Panc1 (cell line): ENCODE measurements at regions not wholly inside any gene's neighbourhood (a gene's known extent, or its start where the extent isn't known, plus 50 kb on each side); places are given as distances from the start of the nearest gene placed in this dataset.

Source experiments
- ATAC-seq: fragments of 200-7000 bp; cut with Tn5 transposase; 2 replicates; pipeline ENCODE4 v1.9.1; 2020; ENCODE audit warnings: mild to moderate bottlenecking, moderate library complexity
- BruUV-seq: library from RNA; stranded (reverse); fragments of 400-500 nt; replicated peaks from 2 replicates; lab custom pipeline; 2021; lab: Mats Ljungman, UMichigan
- CTCF ChIA-PET: fragments of 300-600 bp; sonication (Branson Sonifier 250); formaldehyde crosslinking; loops from one replicate; lab custom pipeline; 2022; ENCODE audit warnings: antibody characterized with exemption; lab: Charles Lee
- POLR2A ChIA-PET: fragments of 300-600 bp; sonication (Branson Sonifier 250); formaldehyde crosslinking; loops from one replicate; lab custom pipeline; 2022; ENCODE audit warnings: antibody characterized with exemption; lab: Charles Lee
- DNase-seq: peaks from one replicate; pipeline ENCODE4 v3.0.0-alpha.2; 2010; ENCODE audit warnings: low read depth, low spot score
- H3K27ac ChIP-seq: 2 replicates; pipeline ENCODE4 v1.5.1; 2011; ENCODE audit warnings: mild to moderate bottlenecking, low read length, inconsistent platforms
- H3K27me3 ChIP-seq: fragments of 200-500 bp; sonication (Bioruptor generic); 2 replicates; pipeline ENCODE4 v1.6.0; 2014; ENCODE audit warnings: low read length, inconsistent platforms; ENCODE audit not compliant: control insufficient read depth, insufficient read depth
- H3K36me3 ChIP-seq: fragments of 200-500 bp; sonication (Bioruptor generic); 2 replicates; pipeline ENCODE4 v1.5.1; 2014; ENCODE audit warnings: inconsistent platforms, mild to moderate bottlenecking, low read length, moderate library complexity; ENCODE audit not compliant: control insufficient read depth, insufficient read depth
- H3K4me1 ChIP-seq: 2 replicates; pipeline ENCODE4 v1.5.1; 2011; ENCODE audit warnings: inconsistent platforms, mild to moderate bottlenecking, low read length, moderate library complexity; ENCODE audit not compliant: control insufficient read depth, insufficient read depth
- H3K4me3 ChIP-seq, 2 experiments: 2 replicates each; pipeline ENCODE4 v1.5.1; 2011 to 2012; ENCODE audit warnings: low read depth in 2 of 2, low read length in 2 of 2, mild to moderate bottlenecking in 2 of 2, inconsistent platforms in 1 of 2, moderate library complexity in 1 of 2
- H3K9me3 ChIP-seq: fragments of 200-500 bp; sonication (Bioruptor generic); 2 replicates; pipeline ENCODE4 v1.5.1; 2014; ENCODE audit warnings: low read depth, mild to moderate bottlenecking, inconsistent platforms, low read length, moderate library complexity; ENCODE audit not compliant: control insufficient read depth, insufficient read depth
- CTCF ChIP-seq: fragments of 450-650 bp; IDR thresholded peaks from 2 replicates; pipeline ENCODE4 v1.5.1; 2017; ENCODE audit warnings: mild to moderate bottlenecking
- POLR2AphosphoS5 ChIP-seq: IDR thresholded peaks from 2 replicates; pipeline ENCODE4 v1.6.1; 2012; ENCODE audit warnings: mild to moderate bottlenecking, low read depth, low read length, moderate library complexity
- SIN3A ChIP-seq: IDR thresholded peaks from 2 replicates; pipeline ENCODE4 v1.6.1; 2012; ENCODE audit warnings: low read depth, mild to moderate bottlenecking, low read length, moderate library complexity, borderline replicate concordance; ENCODE audit not compliant: insufficient read depth
- TCF7L2 ChIP-seq: IDR thresholded peaks from 2 replicates; pipeline ENCODE4 v1.6.1; 2011; ENCODE audit warnings: mild to moderate bottlenecking, low read depth, low read length, inconsistent platforms
- in situ Hi-C: cut with HindIII; loops from 2 replicates; pipeline ENCODE4 v1.10.0; 2016; ENCODE audit warnings: low sequenced_read_pairs, low pct_unique_long_range_greater_than_20kb
- intact Hi-C: fragments of 100-400 bp; cut with micrococcal nuclease; formaldehyde crosslinking; loops from one replicate; pipeline ENCODE4 v1.10.0; 2022; ENCODE audit not compliant: unreplicated experiment
- TF ChIP-seq, protein P1 (sequence below), 2 experiments: IDR thresholded peaks; 2 replicates each; pipeline ENCODE4 v1.6.1; 2011 to 2012; ENCODE audit warnings: low read depth in 2 of 2, control low read depth in 1 of 2, low read length in 1 of 2, mild to moderate bottlenecking in 1 of 2, moderate library complexity in 1 of 2; ENCODE audit not compliant: insufficient read depth in 1 of 2

DNA sequence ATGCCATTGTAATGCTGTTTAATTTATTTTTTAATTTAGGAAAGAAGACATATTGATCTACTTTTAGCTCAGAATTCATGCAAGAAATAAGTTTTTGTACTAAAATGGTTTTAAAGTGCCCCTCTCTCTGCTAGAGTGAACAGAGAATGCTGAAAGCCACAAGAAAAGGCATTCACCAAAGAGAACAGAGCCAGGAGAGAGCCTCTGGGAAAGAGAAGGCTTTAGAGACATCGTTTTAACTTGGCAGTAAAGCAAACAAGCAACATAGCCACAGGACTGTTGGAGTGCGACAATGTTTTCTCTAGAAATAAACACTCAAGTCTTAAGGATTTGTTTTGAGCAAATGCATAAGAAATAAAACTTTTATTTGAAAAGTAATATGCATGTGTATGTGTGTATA lies 484.1 kb upstream of the CPEB2 start:
- DNase-seq (no peak), ATAC-seq (no peak)
- H3K4me1 ChIP-seq, result no peaks in the 10 kb centered on the region
- in situ Hi-C loops (no loop called here), intact Hi-C loops (no loop called here)
- no peak overlapping the region for H3K4me3 ChIP-seq
- H3K9me3 ChIP-seq, result no peaks in the 10 kb centered on the region
- no peaks in the 10 kb centered on the region for H3K36me3 ChIP-seq
- no peak overlapping the region for H3K27ac ChIP-seq
- BruUV-seq, result no TSS peak
- no peaks in the 10 kb centered on the region for H3K27me3 ChIP-seq
- TF ChIP-seq, protein P1, sequence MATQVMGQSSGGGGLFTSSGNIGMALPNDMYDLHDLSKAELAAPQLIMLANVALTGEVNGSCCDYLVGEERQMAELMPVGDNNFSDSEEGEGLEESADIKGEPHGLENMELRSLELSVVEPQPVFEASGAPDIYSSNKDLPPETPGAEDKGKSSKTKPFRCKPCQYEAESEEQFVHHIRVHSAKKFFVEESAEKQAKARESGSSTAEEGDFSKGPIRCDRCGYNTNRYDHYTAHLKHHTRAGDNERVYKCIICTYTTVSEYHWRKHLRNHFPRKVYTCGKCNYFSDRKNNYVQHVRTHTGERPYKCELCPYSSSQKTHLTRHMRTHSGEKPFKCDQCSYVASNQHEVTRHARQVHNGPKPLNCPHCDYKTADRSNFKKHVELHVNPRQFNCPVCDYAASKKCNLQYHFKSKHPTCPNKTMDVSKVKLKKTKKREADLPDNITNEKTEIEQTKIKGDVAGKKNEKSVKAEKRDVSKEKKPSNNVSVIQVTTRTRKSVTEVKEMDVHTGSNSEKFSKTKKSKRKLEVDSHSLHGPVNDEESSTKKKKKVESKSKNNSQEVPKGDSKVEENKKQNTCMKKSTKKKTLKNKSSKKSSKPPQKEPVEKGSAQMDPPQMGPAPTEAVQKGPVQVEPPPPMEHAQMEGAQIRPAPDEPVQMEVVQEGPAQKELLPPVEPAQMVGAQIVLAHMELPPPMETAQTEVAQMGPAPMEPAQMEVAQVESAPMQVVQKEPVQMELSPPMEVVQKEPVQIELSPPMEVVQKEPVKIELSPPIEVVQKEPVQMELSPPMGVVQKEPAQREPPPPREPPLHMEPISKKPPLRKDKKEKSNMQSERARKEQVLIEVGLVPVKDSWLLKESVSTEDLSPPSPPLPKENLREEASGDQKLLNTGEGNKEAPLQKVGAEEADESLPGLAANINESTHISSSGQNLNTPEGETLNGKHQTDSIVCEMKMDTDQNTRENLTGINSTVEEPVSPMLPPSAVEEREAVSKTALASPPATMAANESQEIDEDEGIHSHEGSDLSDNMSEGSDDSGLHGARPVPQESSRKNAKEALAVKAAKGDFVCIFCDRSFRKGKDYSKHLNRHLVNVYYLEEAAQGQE (IDR thresholded peaks at IDR 0.05; ENCODE audit: insufficient read depth in 1 of 2, low read depth in 2 of 2, low read length in 1 of 2), result no peak
- TF ChIP-seq POLR2AphosphoS5 (no peak), TCF7L2 (no peak), SIN3A (no peak), CTCF (no peak)
- ChIA-PET CTCF (no interaction called here), POLR2A (no interaction called here)

DNA sequence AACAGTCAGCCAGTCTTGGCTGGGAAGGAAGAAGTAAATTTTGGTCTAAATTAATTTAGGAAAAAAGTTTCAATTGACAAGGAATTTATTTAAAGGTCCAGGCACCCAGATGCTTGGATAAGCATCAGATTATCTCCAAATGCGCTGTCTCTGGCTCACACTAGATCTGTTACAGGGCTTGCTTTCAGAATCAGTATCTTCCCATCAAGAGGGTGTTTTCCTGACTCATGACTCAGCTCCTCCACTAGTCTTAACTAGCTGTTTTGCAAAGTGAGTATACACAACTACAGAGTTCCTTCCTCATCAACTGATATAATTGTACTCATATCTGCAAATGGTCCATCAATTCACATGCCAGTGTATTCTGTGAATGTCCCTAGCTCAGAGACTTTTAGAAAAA lies 482.1 kb upstream of the CPEB2 start:
- Histone ChIP-seq H3K36me3 (no peaks in the 10 kb centered on the region), H3K4me3 (no peak overlapping the region), H3K27ac (no peak overlapping the region), H3K27me3 (no peaks in the 10 kb centered on the region), H3K9me3 (no peaks in the 10 kb centered on the region), H3K4me1 (no peaks in the 10 kb centered on the region)
- ATAC-seq, result no peak
- ChIA-PET POLR2A (no interaction called here), CTCF (no interaction called here)
- in situ Hi-C loops, result no loop called here
- TF ChIP-seq POLR2AphosphoS5 (no peak), TCF7L2 (no peak), CTCF (no peak), SIN3A (no peak)
- TF ChIP-seq, protein P1 (IDR thresholded peaks at IDR 0.05; ENCODE audit: insufficient read depth in 1 of 2, low read depth in 2 of 2, low read length in 1 of 2), result no peak
- DNase-seq, result no peak
- intact Hi-C loops, result no loop called here
- BruUV-seq, result no TSS peak
